KMS-11 (cell line): ENCODE measurements at regions not wholly inside any gene's neighbourhood (a gene's known extent, or its start where the extent isn't known, plus 50 kb on each side); places are given as distances from the start of the nearest gene placed in this dataset.

Experiments
- H2AFZ ChIP-seq: fragments of 200-600 bp; sonication (generic); 2 replicates; pipeline ENCODE4 v1.6.1; 2016; ENCODE audit warnings: antibody characterized with exemption, mixed run types, low read depth
- H3K27ac ChIP-seq: fragments of 200-600 bp; sonication (generic); 2 replicates; pipeline ENCODE4 v1.6.1; 2016; ENCODE audit warnings: mild to moderate bottlenecking, mixed run types
- H3K27me3 ChIP-seq: fragments of 200-600 bp; sonication (generic); 2 replicates; pipeline ENCODE4 v1.6.1; 2017; ENCODE audit warnings: mild to moderate bottlenecking, low read depth, mixed run types, moderate library complexity; ENCODE audit not compliant: insufficient read depth
- H3K36me3 ChIP-seq: fragments of 200-600 bp; sonication (generic); 2 replicates; pipeline ENCODE4 v1.6.1; 2017; ENCODE audit warnings: mild to moderate bottlenecking, mixed run types; ENCODE audit not compliant: insufficient read depth
- H3K4me1 ChIP-seq: fragments of 200-600 bp; sonication (generic); 2 replicates; pipeline ENCODE4 v1.6.1; 2016; ENCODE audit warnings: mild to moderate bottlenecking, low read depth, mixed run types; ENCODE audit not compliant: poor library complexity, severe bottlenecking
- H3K4me2 ChIP-seq: fragments of 200-600 bp; sonication (generic); 2 replicates; pipeline ENCODE4 v1.7.0; 2016; ENCODE audit warnings: mild to moderate bottlenecking, mixed run types
- H3K4me3 ChIP-seq: fragments of 200-600 bp; sonication (generic); IDR thresholded peaks from 2 replicates; pipeline ENCODE4 v1.6.1; 2017; ENCODE audit warnings: low read depth, low read length, mixed read lengths; ENCODE audit not compliant: insufficient read depth
- H3K79me2 ChIP-seq: fragments of 200-600 bp; sonication (generic); 2 replicates; pipeline ENCODE4 v1.6.1; 2016; ENCODE audit warnings: low read depth, mixed run types; ENCODE audit not compliant: insufficient read depth
- H3K9ac ChIP-seq: fragments of 200-600 bp; sonication (generic); 2 replicates; pipeline ENCODE4 v1.6.1; 2016; ENCODE audit warnings: mild to moderate bottlenecking, mixed run types
- H4K20me1 ChIP-seq: fragments of 200-600 bp; sonication (generic); 2 replicates; pipeline ENCODE4 v1.6.1; 2016; ENCODE audit warnings: mild to moderate bottlenecking, mixed run types; ENCODE audit not compliant: insufficient read depth
- CTCF ChIP-seq: fragments of 200-600 bp; sonication (generic); conservative IDR thresholded peaks from 2 replicates; pipeline ENCODE4 v1.6.1; 2017; ENCODE audit warnings: low read depth, mild to moderate bottlenecking, antibody characterized with exemption, low read length, moderate library complexity, mixed read lengths

GRCh38 chr12:83186419-83186818 lies 499.7 kb downstream of the TMTC2 start:
- TF ChIP-seq CTCF, result no peak
- no peaks in the 10 kb centered on the region for H4K20me1 ChIP-seq

GRCh38 chr12:83185241-83185640 lies 498.5 kb downstream of the TMTC2 start:
- Histone ChIP-seq H3K4me3 (no peak overlapping the region), H3K27me3 (no peaks in the 10 kb centered on the region), H2AFZ (no peak overlapping the region), H3K36me3 (no peaks in the 10 kb centered on the region), H3K9ac (no peak overlapping the region), H3K27ac (no peak overlapping the region), H4K20me1 (no peaks in the 10 kb centered on the region), H3K4me2 (no peak overlapping the region), H3K79me2 (no peaks in the 10 kb centered on the region), H3K4me1 (no peaks in the 10 kb centered on the region)
- TF ChIP-seq CTCF, result no peak

More at GRCh38 chr12:83186419-83186818, 499.7 kb downstream of the TMTC2 start:
- no peak overlapping the region for H3K4me3 ChIP-seq
- no peaks in the 10 kb centered on the region for H3K27me3 ChIP-seq
- H3K4me2 ChIP-seq, result no peak overlapping the region
- no peaks in the 10 kb centered on the region for H3K36me3 ChIP-seq
- H3K27ac ChIP-seq, result no peak overlapping the region
- H2AFZ ChIP-seq, result no peak overlapping the region
- H3K4me1 ChIP-seq, result no peaks in the 10 kb centered on the region
- no peaks in the 10 kb centered on the region for H3K79me2 ChIP-seq
- H3K9ac ChIP-seq, result no peak overlapping the region
